GM12878 (cell line): ENCODE measurements at regions not wholly inside any gene's neighbourhood (a gene's known extent, or its start where the extent isn't known, plus 50 kb on each side); places are given as distances from the start of the nearest gene placed in this dataset.

ENCODE experiments used
- ATAC-seq: fragments of 200-7000 bp; cut with Tn5 transposase; 3 replicates; pipeline ENCODE4 v1.9.1; 2020; ENCODE audit warnings: mild to moderate bottlenecking, moderate library complexity
- BruUV-seq: library from RNA; stranded (reverse); fragments of 400-500 nt; replicated peaks from 2 replicates; lab custom pipeline; 2021; lab: Mats Ljungman, UMichigan
- CTCF ChIA-PET: fragments of 300-600 bp; sonication (Branson Sonifier 250); formaldehyde crosslinking; extraction: SDS; loops from one replicate; lab custom pipeline; 2021; ENCODE audit warnings: inconsistent platforms; lab: Yijun Ruan, JAX
- POLR2A ChIA-PET: fragments of 350-600 bp; formaldehyde crosslinking; extraction: SDS; loops from one replicate; lab custom pipeline; 2021; ENCODE audit warnings: inconsistent platforms; lab: Charles Lee
- RAD21 ChIA-PET: fragments of 300-600 bp; sonication (Branson Sonifier 250); formaldehyde crosslinking; loops from one replicate; lab custom pipeline; 2023; ENCODE audit warnings: antibody characterized with exemption; ENCODE audit not compliant: unreplicated experiment; lab: Charles Lee
- SMC1A ChIA-PET: fragments of 300-600 bp; sonication (Branson Sonifier 250); formaldehyde crosslinking; loops from one replicate; lab custom pipeline; 2023; ENCODE audit not compliant: unreplicated experiment, uncharacterized antibody; lab: Charles Lee
- DNase-seq: peaks from one replicate; pipeline ENCODE4 v3.0.0-alpha.2; 2011; ENCODE audit warnings: low read depth, low spot score
- FAIRE-seq: peaks from 3 replicates; lab custom pipeline; 2011; peaks lifted over from hg19 to GRCh38; lab: Jason Lieb, UNC
- H2AFZ ChIP-seq: 2 replicates; pipeline ENCODE4 v1.6.0; 2011; ENCODE audit warnings: low read depth, low read length, control low read depth; ENCODE audit not compliant: control insufficient read depth
- H3K27ac ChIP-seq: 2 replicates; pipeline ENCODE4 v1.5.1; 2011; ENCODE audit warnings: control low read depth; ENCODE audit not compliant: control insufficient read depth, insufficient read depth
- H3K27me3 ChIP-seq, 2 experiments: replicated peaks in 1 of 2; 2 replicates each; pipeline versions ENCODE4 v1.6.0 to v1.6.1; 2011; ENCODE audit warnings: low read length in 1 of 2; ENCODE audit not compliant: control insufficient read depth in 2 of 2, insufficient read depth in 2 of 2
- H3K36me3 ChIP-seq, 2 experiments: 2 replicates each; pipeline ENCODE4 v1.5.1; 2011; ENCODE audit warnings: low read length in 1 of 2; ENCODE audit not compliant: control insufficient read depth in 2 of 2, insufficient read depth in 2 of 2
- H3K4me1 ChIP-seq: 2 replicates; pipeline ENCODE4 v1.6.1; 2011; ENCODE audit warnings: mild to moderate bottlenecking, low read length, moderate library complexity, mixed read lengths; ENCODE audit not compliant: control insufficient read depth, insufficient read depth
- H3K4me2 ChIP-seq: 2 replicates; pipeline ENCODE4 v1.6.0; 2011; ENCODE audit warnings: control low read depth; ENCODE audit not compliant: control insufficient read depth, insufficient read depth
- H3K4me3 ChIP-seq: fragments of 200-600 bp; sonication (generic); 2 replicates; pipeline ENCODE4 v1.5.1; 2016
- H3K79me2 ChIP-seq: 2 replicates; pipeline ENCODE4 v1.6.0; 2011; ENCODE audit warnings: low read length; ENCODE audit not compliant: control insufficient read depth, insufficient read depth
- H3K9ac ChIP-seq: 2 replicates; pipeline ENCODE4 v1.8.0; 2011; ENCODE audit warnings: low read length, control low read depth, mixed read lengths; ENCODE audit not compliant: control insufficient read depth, insufficient read depth
- H3K9me3 ChIP-seq: replicated peaks from 3 replicates; pipeline ENCODE4 v1.5.1; 2011; ENCODE audit warnings: mild to moderate bottlenecking, low read length; ENCODE audit not compliant: control insufficient read depth, insufficient read depth
- H4K20me1 ChIP-seq: 2 replicates; pipeline ENCODE4 v1.6.0; 2011; ENCODE audit not compliant: control insufficient read depth, insufficient read depth
- EED ChIP-seq: sonication (generic); IDR thresholded peaks from 2 replicates; pipeline ENCODE4 v1.6.1; 2016; ENCODE audit warnings: antibody characterized with exemption, low read depth
- FOXK2 ChIP-seq: fragments of 450-650 bp; IDR thresholded peaks from 2 replicates; pipeline ENCODE4 v1.6.1; 2017; ENCODE audit warnings: mild to moderate bottlenecking, moderate library complexity
- HDAC6 ChIP-seq: fragments of 200-600 bp; sonication (generic); IDR thresholded peaks from one replicate; pipeline ENCODE4 v1.8.0; 2017; ENCODE audit warnings: antibody characterized with exemption; ENCODE audit not compliant: unreplicated experiment
- MYB ChIP-seq: fragments of 150-350 bp; IDR thresholded peaks from 2 replicates; pipeline ENCODE4 v1.6.1; 2014; ENCODE audit warnings: mild to moderate bottlenecking, low read depth, low read length, borderline replicate concordance
- RB1 ChIP-seq: fragments of 450-650 bp; formaldehyde crosslinking; IDR thresholded peaks from 2 replicates; pipeline ENCODE4 v1.6.1; 2017; ENCODE audit warnings: mild to moderate bottlenecking, borderline replicate concordance
- SMAD5 ChIP-seq: IDR thresholded peaks from 2 replicates; pipeline ENCODE4 v1.6.1; 2016; ENCODE audit warnings: antibody characterized with exemption, low read depth
- TBL1XR1 ChIP-seq: IDR thresholded peaks from 2 replicates; pipeline ENCODE4 v1.6.1; 2012; ENCODE audit warnings: low read depth, low read length, improper control_type of control experiment
- TCF7 ChIP-seq: IDR thresholded peaks from 2 replicates; pipeline ENCODE4 v1.6.1; 2014; ENCODE audit warnings: antibody characterized with exemption, borderline replicate concordance
- ZNF24 ChIP-seq: fragments of 450-650 bp; IDR thresholded peaks from 2 replicates; pipeline ENCODE4 v1.6.1; 2017; ENCODE audit warnings: antibody characterized with exemption, mild to moderate bottlenecking
- WGBS: methylation state at CpG from one replicate; pipeline ENCODE4 v1.1.6; 2016; ENCODE audit warnings: low lambda C conversion rate; ENCODE audit not compliant: insufficient replicate concordance, insufficient coverage; ENCODE audit errors: missing lambda C conversion rate; 5-methylcytosine and 5-hydroxymethylcytosine counted together
- in situ Hi-C: fragments of 300-500 bp; cut with MboI; formaldehyde crosslinking; loops from 9 replicates; pipeline ENCODE4 v1.14.3; 2018; ENCODE audit warnings: mixed read lengths
- intact Hi-C: fragments of 100-400 bp; cut with micrococcal nuclease; formaldehyde crosslinking; loops from one replicate; pipeline ENCODE4 v1.14.2; 2022; ENCODE audit not compliant: unreplicated experiment
- TF ChIP-seq, protein P1 (sequence below): fragments of 450-650 bp; IDR thresholded peaks from 2 replicates; pipeline ENCODE4 v1.6.1; 2017; ENCODE audit warnings: mild to moderate bottlenecking, low read depth, inconsistent platforms; ENCODE audit not compliant: poor library complexity, severe bottlenecking
- TF ChIP-seq, protein P2 (sequence below): fragments of 450-650 bp; IDR thresholded peaks from 2 replicates; pipeline ENCODE4 v1.6.1; 2017; ENCODE audit warnings: low read depth, mild to moderate bottlenecking, moderate library complexity
- TF ChIP-seq, protein P3 (sequence below): fragments of 150-350 bp; IDR thresholded peaks from 2 replicates; pipeline ENCODE4 v1.6.1; 2014; ENCODE audit warnings: mild to moderate bottlenecking, low read depth, low read length
- TF ChIP-seq, protein P4 (sequence below): fragments of 450-650 bp; IDR thresholded peaks from 2 replicates; pipeline ENCODE4 v1.6.1; 2014; ENCODE audit warnings: mild to moderate bottlenecking
- TF ChIP-seq, protein P5 (sequence below): fragments of 450-650 bp; IDR thresholded peaks from 2 replicates; pipeline ENCODE4 v1.6.1; 2016; ENCODE audit warnings: mild to moderate bottlenecking, moderate library complexity, borderline replicate concordance

DNA sequence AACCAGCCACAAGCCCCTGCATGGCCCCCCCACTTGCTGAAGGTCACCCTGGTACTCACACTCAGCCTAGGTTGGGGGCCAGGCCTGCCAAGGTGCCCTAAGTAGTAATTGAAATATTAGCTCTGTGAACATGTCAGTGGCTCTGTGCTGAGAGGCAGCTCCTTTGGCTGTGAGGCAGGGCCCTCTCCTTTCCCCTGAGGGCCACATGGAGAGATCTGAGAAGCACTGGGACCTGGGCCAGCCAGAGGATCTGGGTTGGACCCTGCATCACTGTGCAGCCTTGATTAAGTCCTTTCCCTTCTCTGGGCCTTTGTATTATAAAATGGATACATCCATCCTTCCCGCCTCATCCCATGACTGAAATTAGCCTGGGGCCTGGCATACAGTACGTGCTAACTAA, 58.0 kb upstream of the FAM222A start:
- Histone ChIP-seq H3K27me3 (peaks cover 0 to 2% of the 10 kb centered on the region in 2 experiments; a peak in 1 of 4 replicates), H3K27ac (no peak overlapping the region), H2AFZ (no peak overlapping the region), H3K9ac (no peak overlapping the region), H3K4me2 (no peak overlapping the region), H3K4me3 (no peak overlapping the region), H3K36me3 (no peaks in the 10 kb centered on the region), H4K20me1 (no peaks in the 10 kb centered on the region), H3K79me2 (no peaks in the 10 kb centered on the region), H3K9me3 (no peaks in the 10 kb centered on the region), H3K4me1 (no peaks in the 10 kb centered on the region)
- WGBS = 0% methylated on average over 2 of the region's 2 CpGs
- ChIA-PET CTCF (no interaction called here), POLR2A (no interaction called here), RAD21 (no interaction called here), SMC1A (no interaction called here)
- intact Hi-C loops = no loop called here
- BruUV-seq = no TSS peak
- in situ Hi-C loops = no loop called here
- FAIRE-seq (no peak), DNase-seq (no peak), ATAC-seq (no peak)
- TF ChIP-seq HDAC6 (no peak), MYB (no peak), ZNF24 (no peak), TBL1XR1 (no peak), TCF7 (no peak), EED (no peak), FOXK2 (no peak), RB1 (no peak), SMAD5 (no peak)
- TF ChIP-seq, protein P1, sequence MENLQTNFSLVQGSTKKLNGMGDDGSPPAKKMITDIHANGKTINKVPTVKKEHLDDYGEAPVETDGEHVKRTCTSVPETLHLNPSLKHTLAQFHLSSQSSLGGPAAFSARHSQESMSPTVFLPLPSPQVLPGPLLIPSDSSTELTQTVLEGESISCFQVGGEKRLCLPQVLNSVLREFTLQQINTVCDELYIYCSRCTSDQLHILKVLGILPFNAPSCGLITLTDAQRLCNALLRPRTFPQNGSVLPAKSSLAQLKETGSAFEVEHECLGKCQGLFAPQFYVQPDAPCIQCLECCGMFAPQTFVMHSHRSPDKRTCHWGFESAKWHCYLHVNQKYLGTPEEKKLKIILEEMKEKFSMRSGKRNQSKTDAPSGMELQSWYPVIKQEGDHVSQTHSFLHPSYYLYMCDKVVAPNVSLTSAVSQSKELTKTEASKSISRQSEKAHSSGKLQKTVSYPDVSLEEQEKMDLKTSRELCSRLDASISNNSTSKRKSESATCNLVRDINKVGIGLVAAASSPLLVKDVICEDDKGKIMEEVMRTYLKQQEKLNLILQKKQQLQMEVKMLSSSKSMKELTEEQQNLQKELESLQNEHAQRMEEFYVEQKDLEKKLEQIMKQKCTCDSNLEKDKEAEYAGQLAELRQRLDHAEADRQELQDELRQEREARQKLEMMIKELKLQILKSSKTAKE = no peak
- TF ChIP-seq, protein P2, sequence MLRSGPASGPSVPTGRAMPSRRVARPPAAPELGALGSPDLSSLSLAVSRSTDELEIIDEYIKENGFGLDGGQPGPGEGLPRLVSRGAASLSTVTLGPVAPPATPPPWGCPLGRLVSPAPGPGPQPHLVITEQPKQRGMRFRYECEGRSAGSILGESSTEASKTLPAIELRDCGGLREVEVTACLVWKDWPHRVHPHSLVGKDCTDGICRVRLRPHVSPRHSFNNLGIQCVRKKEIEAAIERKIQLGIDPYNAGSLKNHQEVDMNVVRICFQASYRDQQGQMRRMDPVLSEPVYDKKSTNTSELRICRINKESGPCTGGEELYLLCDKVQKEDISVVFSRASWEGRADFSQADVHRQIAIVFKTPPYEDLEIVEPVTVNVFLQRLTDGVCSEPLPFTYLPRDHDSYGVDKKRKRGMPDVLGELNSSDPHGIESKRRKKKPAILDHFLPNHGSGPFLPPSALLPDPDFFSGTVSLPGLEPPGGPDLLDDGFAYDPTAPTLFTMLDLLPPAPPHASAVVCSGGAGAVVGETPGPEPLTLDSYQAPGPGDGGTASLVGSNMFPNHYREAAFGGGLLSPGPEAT = no peak
- TF ChIP-seq, protein P3, sequence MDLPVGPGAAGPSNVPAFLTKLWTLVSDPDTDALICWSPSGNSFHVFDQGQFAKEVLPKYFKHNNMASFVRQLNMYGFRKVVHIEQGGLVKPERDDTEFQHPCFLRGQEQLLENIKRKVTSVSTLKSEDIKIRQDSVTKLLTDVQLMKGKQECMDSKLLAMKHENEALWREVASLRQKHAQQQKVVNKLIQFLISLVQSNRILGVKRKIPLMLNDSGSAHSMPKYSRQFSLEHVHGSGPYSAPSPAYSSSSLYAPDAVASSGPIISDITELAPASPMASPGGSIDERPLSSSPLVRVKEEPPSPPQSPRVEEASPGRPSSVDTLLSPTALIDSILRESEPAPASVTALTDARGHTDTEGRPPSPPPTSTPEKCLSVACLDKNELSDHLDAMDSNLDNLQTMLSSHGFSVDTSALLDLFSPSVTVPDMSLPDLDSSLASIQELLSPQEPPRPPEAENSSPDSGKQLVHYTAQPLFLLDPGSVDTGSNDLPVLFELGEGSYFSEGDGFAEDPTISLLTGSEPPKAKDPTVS = no peak
- TF ChIP-seq, protein P4, sequence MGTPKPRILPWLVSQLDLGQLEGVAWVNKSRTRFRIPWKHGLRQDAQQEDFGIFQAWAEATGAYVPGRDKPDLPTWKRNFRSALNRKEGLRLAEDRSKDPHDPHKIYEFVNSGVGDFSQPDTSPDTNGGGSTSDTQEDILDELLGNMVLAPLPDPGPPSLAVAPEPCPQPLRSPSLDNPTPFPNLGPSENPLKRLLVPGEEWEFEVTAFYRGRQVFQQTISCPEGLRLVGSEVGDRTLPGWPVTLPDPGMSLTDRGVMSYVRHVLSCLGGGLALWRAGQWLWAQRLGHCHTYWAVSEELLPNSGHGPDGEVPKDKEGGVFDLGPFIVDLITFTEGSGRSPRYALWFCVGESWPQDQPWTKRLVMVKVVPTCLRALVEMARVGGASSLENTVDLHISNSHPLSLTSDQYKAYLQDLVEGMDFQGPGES = no peak
- TF ChIP-seq, protein P5, sequence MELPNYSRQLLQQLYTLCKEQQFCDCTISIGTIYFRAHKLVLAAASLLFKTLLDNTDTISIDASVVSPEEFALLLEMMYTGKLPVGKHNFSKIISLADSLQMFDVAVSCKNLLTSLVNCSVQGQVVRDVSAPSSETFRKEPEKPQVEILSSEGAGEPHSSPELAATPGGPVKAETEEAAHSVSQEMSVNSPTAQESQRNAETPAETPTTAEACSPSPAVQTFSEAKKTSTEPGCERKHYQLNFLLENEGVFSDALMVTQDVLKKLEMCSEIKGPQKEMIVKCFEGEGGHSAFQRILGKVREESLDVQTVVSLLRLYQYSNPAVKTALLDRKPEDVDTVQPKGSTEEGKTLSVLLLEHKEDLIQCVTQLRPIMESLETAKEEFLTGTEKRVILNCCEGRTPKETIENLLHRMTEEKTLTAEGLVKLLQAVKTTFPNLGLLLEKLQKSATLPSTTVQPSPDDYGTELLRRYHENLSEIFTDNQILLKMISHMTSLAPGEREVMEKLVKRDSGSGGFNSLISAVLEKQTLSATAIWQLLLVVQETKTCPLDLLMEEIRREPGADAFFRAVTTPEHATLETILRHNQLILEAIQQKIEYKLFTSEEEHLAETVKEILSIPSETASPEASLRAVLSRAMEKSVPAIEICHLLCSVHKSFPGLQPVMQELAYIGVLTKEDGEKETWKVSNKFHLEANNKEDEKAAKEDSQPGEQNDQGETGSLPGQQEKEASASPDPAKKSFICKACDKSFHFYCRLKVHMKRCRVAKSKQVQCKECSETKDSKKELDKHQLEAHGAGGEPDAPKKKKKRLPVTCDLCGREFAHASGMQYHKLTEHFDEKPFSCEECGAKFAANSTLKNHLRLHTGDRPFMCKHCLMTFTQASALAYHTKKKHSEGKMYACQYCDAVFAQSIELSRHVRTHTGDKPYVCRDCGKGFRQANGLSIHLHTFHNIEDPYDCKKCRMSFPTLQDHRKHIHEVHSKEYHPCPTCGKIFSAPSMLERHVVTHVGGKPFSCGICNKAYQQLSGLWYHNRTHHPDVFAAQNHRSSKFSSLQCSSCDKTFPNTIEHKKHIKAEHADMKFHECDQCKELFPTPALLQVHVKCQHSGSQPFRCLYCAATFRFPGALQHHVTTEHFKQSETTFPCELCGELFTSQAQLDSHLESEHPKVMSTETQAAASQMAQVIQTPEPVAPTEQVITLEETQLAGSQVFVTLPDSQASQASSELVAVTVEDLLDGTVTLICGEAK = no peak
